PFSK-1 (cell line): ENCODE measurements at regions not wholly inside any gene's neighbourhood (a gene's known extent, or its start where the extent isn't known, plus 50 kb on each side); places are given as distances from the start of the nearest gene placed in this dataset.

Experiments
- FOXP2 ChIP-seq: optimal IDR thresholded peaks from 2 replicates; pipeline ENCODE3; 2011; ENCODE audit warnings: borderline replicate concordance, control low read depth, inconsistent platforms; ENCODE audit not compliant: insufficient read depth; ENCODE audit errors: extremely low read length, extremely low read depth
- POLR2AphosphoS5 ChIP-seq: IDR thresholded peaks from 2 replicates; pipeline ENCODE4 v1.6.1; 2012; ENCODE audit warnings: low read depth, mild to moderate bottlenecking, control low read depth, low read length, moderate library complexity
- SIN3A ChIP-seq: IDR thresholded peaks from 2 replicates; pipeline ENCODE4 v1.6.1; 2012; ENCODE audit warnings: mild to moderate bottlenecking, low read length, moderate library complexity, borderline replicate concordance; ENCODE audit not compliant: insufficient read depth
- TAF1 ChIP-seq: IDR thresholded peaks from 2 replicates; pipeline ENCODE4 v1.6.1; 2012; ENCODE audit warnings: low read length, control low read depth, borderline replicate concordance; ENCODE audit not compliant: insufficient read depth
- TF ChIP-seq, protein P1 (sequence below), 2 experiments: IDR thresholded peaks; 2 replicates each; pipeline versions ENCODE4 v1.6.1 to v1.8.0; 2011 to 2012; ENCODE audit warnings: low read depth in 2 of 2, low read length in 2 of 2, control low read depth in 1 of 2, inconsistent platforms in 1 of 2, mild to moderate bottlenecking in 1 of 2, moderate library complexity in 1 of 2; ENCODE audit not compliant: insufficient read depth in 1 of 2

GRCh38 chr2:129285012-129285411 is 694.5 kb upstream of the RAB6C start:
- TF ChIP-seq, protein P1, sequence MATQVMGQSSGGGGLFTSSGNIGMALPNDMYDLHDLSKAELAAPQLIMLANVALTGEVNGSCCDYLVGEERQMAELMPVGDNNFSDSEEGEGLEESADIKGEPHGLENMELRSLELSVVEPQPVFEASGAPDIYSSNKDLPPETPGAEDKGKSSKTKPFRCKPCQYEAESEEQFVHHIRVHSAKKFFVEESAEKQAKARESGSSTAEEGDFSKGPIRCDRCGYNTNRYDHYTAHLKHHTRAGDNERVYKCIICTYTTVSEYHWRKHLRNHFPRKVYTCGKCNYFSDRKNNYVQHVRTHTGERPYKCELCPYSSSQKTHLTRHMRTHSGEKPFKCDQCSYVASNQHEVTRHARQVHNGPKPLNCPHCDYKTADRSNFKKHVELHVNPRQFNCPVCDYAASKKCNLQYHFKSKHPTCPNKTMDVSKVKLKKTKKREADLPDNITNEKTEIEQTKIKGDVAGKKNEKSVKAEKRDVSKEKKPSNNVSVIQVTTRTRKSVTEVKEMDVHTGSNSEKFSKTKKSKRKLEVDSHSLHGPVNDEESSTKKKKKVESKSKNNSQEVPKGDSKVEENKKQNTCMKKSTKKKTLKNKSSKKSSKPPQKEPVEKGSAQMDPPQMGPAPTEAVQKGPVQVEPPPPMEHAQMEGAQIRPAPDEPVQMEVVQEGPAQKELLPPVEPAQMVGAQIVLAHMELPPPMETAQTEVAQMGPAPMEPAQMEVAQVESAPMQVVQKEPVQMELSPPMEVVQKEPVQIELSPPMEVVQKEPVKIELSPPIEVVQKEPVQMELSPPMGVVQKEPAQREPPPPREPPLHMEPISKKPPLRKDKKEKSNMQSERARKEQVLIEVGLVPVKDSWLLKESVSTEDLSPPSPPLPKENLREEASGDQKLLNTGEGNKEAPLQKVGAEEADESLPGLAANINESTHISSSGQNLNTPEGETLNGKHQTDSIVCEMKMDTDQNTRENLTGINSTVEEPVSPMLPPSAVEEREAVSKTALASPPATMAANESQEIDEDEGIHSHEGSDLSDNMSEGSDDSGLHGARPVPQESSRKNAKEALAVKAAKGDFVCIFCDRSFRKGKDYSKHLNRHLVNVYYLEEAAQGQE (IDR thresholded peaks at IDR 0.05; ENCODE audit: insufficient read depth in 1 of 2, low read depth in 2 of 2, low read length in 2 of 2): no peak
- TF ChIP-seq TAF1: no peak
- no peak for TF ChIP-seq FOXP2
- no peak for TF ChIP-seq SIN3A
- TF ChIP-seq POLR2AphosphoS5: no peak

DNA sequence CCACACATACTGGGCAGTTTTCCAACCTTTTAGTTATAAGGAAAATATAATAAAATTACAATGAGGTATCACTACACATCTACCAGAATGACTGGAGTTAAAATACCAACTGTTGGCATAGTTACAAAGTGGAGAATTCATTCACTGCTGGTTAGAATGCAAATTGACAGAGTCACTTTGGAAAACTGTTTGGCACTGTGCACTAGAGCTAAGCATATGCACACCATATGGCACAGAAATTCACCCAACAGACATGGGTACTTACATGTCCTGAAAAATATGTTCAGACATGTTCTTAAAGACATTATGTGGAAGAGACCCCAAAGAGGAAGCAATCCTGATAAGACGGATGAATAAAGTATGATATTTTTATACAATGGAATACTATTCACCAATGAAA is 686.1 kb upstream of the RAB6C start:
- TF ChIP-seq FOXP2: no peak
- TF ChIP-seq TAF1: no peak
- no peak for TF ChIP-seq POLR2AphosphoS5
- TF ChIP-seq, protein P1 (IDR thresholded peaks at IDR 0.05; ENCODE audit: insufficient read depth in 1 of 2, low read depth in 2 of 2, low read length in 2 of 2): no peak
- TF ChIP-seq SIN3A: no peak

- TF ChIP-seq TAF1 (no peak), SIN3A (no peak), FOXP2 (no peak), POLR2AphosphoS5 (no peak)
- TF ChIP-seq, protein P1 (IDR thresholded peaks at IDR 0.05; ENCODE audit: insufficient read depth in 1 of 2, low read depth in 2 of 2, low read length in 2 of 2): no peak
These were observed 683.1 kb upstream of the RAB6C start for GRCh38 chr2:129296396-129296795.

GRCh38 chr2:129296806-129297205 is 682.7 kb upstream of the RAB6C start:
- TF ChIP-seq SIN3A (no peak), FOXP2 (no peak), TAF1 (no peak), POLR2AphosphoS5 (no peak)

DNA sequence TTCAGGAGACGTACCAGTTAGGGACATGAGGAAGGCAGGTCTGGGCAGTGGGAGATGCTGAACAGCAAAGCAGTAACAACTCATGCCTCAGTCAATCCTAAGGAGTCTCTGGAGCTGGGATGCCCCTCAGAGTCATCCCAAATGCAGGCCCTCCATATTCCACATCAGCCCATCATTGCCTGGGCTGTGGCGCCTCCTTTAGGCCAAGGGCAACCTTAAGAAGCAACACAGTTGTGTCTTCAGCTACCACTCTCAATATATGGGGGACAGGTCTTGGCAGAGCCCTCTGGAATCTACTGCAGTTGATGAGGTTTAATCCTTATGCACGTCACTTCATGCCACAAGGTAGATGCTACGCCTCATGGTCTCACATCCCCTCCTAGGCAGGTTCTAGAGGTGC is 682.0 kb upstream of the RAB6C start:
- TF ChIP-seq FOXP2: no peak
- TF ChIP-seq POLR2AphosphoS5: no peak
- no peak for TF ChIP-seq TAF1
- TF ChIP-seq, protein P1 (IDR thresholded peaks at IDR 0.05; ENCODE audit: insufficient read depth in 1 of 2, low read depth in 2 of 2, low read length in 2 of 2): no peak
- TF ChIP-seq SIN3A: no peak
